Stimulated activated CD8-positive, alpha-beta memory T cell treated with anti-CD3 and anti-CD28 coated beads, Interleukin-12 subunit alpha, Interleukin-12 subunit beta, amount 100 ng/mL, for 1 hour (primary cell): ENCODE measurements at regions not wholly inside any gene's neighbourhood (a gene's known extent, or its start where the extent isn't known, plus 50 kb on each side); places are given as distances from the start of the nearest gene placed in this dataset.
"Not testable (repeated sequence)": the region's sequence is repeated elsewhere in the genome, so short reads cannot be mapped to it uniquely, and the experiment has no call there.

Source experiments
- DNase-seq: peaks from one replicate; pipeline ENCODE4 v3.0.0-alpha.2; 2020; ENCODE audit warnings: low read depth

DNA sequence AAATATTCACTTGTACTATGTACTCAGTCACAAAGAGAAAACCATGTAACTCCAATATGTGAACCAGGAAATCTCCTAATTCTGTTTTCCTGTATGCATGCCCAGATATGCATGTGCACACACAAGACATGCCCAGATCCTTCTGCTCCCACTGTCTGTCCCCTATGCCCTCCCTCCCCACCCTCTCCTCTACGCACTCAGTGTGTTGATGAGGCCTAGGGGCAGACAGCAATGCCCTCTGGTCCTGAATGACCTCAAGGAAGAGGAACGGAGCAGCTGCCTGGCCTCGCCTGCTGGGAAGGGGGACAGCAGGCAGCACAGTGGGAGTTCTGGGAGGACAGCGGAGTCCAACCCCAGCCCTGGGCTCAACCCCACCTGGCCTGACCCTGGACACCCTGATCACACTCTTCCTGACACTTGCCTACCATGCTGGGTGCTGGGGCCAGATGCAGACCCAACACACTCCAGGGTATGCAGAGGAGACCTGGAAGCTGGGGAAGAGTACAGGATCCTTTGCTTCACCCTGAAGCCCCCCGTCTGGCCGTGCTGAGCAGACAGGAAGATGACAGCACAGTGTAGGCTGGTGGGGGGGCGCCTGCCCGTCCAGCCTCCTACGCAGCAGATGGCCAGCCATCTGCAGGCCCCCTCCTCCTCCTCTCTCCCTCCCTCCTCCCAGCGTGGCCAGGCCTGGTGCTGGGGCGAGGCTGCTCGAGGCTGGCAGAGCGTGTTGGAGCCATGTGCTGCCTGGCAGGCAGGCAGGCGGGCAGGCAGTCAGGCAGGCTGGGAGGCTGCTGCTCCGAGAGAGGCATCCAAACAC is 106.6 kb upstream of the NCOR2 start:
- DNase-seq, result no peak

DNA sequence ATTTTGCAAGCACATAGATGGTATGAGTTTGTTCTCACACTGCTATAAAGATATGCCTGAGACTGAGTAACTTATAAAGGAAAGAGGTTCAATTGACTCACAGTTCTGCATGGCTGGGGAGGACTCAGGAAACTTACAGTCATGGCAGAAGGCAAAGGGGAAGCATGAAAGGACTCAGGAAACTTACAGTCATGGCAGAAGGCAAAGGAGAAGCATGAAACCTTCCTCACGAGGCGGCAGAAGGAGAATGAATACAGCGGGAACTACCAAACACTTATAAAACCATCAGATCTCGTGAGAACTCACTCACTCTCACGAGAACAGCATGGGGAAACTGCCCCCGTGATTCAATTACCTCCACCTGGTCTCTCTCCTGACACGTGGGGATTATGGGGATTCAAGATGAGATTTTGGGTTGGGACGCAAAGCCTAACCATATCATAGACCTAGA is 101.9 kb upstream of the NCOR2 start:
- not testable (repeated sequence) for DNase-seq

DNA sequence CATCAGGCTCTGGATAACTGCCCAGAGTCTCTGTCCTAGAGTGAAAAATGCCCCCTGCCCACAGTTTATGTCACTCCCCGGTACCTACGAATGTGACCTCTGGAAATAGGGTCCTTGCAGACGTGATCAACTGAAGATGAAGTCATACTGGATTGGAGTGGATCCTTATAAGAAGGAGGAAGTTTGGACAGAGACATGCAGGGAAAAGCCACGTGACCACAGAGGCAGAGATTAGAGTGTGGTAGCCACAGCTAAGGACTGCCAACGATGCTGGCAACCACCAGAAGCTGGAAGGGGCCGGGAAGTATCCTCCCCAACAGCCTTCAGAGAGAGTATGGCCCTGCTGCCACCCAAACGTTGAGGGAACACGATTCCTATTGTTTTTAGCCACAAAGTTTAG is 101.2 kb upstream of the NCOR2 start:
- no peak for DNase-seq

DNA sequence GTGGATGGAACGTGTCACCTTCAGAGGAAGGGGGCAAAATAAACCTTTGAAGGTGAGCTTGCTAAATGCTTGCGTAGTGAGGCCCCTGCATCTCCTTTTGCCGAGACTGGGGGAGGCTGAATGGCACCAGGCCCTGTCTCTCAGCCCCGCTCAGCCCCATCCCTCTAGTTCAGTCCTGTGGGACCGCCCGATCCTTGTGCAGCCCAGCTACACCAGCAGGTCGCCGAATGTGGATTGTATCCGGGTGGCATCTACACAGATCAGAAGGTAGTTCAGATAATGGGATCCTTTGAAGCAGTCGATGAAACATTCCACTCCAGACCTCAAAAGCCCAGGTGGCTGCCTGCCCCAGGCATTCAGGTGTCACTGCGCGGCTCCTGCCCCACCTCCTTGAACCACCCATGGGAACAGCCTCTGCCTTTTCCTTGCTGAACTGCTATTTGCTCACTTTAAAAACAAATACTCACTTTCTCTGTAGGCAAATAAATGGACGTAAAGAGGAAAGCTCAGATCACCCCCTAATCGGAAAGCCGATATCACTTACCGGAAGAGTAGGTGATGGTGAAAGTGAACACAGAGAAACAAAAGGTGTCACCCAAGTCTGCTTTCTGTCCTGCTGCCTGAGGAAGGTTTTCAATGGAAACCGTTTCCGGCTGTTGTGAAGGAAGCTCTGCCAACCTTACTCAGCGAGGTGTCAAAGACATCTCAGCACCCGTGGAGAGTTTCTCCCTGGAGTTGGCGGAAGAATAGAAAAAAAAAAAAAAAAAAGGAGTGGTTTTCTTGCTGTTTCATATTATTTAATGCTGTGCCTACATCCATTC is 100.3 kb upstream of the NCOR2 start:
- DNase-seq, result no peak

DNA sequence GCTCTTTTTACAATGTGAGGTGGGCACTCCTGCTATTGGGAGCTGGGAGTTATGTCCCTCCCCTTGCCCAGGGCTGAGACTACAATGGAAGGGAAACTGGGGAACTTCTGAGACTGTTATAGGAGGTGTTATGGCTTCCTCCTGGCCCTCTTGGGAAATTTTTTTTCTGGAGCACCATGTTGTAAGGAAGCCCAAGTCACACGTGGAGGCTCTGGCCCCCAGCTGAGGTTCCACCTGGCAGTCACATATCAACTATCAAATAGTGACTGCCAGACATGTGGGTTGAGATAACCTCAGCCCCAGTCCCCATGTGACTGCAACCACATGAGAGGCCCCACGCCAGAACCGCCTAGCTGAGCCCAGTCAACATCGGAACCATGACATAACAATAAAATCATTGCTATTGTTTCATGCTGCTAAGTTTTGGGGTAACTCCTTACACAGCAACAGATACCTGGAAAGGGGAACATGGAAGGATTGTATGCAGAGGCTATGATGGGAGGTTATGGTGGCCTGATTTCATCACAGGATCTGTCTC is 99.4 kb upstream of the NCOR2 start:
- no peak for DNase-seq

DNA sequence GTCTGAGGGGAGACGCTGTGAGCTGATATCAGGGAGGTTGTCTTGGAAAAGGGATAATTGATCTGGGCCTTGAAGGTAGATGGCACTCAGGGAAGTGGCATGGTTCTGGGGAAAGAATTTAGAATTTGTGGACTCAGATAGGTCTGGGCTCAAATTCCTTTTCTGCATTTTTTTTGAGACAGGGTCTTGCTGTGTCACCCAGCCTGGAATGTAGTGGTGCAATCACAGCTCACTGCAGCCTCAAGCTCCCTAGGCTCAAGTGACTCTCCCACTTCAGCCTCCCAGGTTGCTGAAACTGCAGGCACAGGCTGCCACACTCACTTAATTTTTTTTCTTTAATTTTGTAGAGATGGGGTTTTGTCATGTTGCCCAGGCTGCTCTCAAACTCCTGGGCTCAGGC is 98.1 kb upstream of the NCOR2 start:
- no peak for DNase-seq

GRCh38 chr12:124664395-124665111 is 97.1 kb upstream of the NCOR2 start:
- no peak for DNase-seq

- DNase-seq, result no peak
These were observed 96.5 kb upstream of the NCOR2 start for GRCh38 chr12:124663771-124664366.

DNA sequence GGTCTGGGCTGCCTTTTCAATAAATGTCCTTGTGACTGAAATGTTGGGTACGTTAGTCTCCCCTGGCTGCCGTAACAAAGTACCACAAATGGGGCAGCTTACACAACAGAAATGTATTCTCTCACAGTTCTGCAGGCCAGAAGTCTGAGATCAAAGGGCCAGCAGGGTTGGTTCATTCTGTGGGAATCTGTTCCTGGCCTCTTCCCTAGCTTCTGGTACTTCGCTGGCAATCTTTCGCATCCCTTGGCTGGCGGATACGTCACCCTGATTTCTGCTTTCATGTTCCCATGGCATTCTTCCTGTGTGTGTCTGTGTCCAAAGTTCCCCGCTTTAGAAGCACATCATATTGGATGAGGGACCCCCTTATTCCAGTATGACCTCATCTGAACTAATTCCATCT is 95.8 kb upstream of the NCOR2 start:
- no peak for DNase-seq

DNA sequence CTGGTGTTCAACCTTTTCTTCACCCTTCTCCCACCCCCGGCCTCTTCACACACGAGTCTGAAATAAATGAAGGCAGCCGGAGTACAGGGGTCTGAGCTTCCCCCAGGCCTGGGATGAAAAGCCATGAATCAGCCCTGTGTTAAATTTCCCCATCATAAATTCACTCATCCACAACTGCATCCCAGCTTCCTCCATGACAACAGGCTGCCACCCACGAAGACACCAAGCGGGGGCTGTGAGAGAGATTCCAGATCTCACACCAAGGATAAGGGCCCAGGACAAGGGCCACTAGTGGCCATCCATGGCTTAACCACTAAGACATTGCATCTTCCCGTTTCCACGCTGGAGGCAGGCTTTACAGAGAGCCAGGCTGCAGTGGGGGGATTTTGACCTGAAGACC is 93.9 kb upstream of the NCOR2 start:
- DNase-seq, result no peak

DNA sequence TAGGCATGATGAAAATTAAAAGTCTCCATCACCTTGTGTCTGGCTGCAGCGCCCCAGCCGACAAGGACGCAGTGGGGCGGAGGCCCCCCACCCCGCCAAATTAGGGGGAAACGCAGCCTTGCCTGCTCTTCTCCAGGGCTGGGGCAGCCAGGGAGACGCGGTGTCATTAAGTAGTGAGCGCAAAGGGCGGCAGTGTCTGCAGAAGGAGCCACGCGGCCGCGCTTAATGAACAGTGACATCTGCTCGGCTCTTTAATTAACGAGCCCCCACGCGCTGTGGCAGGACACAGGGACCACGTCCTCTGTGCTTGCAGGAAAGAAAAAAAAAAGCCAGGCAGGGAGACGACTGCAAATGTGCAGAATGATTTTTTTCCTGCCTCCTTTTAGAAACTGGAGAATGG is 93.4 kb upstream of the NCOR2 start:
- no peak for DNase-seq

DNA sequence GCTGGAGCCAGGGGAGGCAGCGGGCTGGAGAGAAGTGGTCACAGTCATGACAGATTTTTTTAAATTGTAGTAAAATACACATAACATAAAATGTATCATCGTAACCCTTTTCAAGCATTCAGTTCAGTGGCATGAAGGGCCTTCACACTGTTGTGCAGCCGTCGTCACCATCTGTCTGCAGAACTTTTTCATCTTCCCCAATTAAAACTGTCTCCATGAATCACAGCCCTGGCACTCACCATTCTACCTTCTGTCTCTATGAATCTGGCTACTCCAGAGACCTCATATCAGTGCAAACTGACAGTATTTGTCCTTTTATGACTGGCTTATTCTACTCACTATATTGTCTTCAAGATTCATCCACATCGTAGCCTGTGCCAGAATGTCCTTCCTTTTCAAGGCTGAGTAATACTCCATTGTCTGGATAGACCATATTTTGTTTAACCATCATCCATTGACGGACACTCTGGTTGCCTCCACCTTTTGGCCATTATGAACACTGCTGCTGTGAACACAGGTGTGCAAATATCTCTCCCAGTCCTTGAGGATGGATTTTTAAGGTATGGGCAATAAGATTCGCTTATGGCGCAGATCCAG is 91.5 kb upstream of the NCOR2 start:
- no peak for DNase-seq

GRCh38 chr12:124658302-124658701 is 90.9 kb upstream of the NCOR2 start:
- DNase-seq, result no peak

DNA sequence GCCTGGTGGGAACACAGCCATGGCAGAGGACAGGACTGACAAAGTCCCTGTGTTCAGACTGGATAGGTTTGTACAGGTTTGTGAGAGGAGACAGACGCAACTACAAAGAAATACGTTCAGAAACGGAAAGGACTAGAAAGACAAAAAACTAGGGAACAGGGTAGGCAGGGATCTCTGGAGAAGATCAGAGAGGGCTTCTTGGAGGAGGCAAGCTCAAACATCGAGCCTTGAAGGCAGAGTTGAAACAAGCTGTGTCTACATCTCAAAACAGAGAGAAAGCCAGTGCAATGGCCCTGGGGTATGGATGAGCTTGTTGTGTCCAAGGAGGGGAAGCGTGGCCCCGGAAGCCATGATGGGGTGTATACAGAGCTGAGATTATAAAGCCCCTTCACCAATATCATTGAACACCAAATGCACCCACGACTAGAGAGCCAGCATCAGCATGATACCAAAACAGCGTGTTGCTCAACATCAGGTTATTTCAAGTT is 89.6 kb upstream of the NCOR2 start:
- no peak for DNase-seq

- no peak for DNase-seq
These were observed 88.5 kb upstream of the NCOR2 start for GRCh38 chr12:124655698-124656516.

- no peak for DNase-seq
These were observed 87.8 kb upstream of the NCOR2 start for GRCh38 chr12:124655048-124655697.

- DNase-seq, result no peak
These were observed 87.2 kb upstream of the NCOR2 start for GRCh38 chr12:124654666-124655047.

DNA sequence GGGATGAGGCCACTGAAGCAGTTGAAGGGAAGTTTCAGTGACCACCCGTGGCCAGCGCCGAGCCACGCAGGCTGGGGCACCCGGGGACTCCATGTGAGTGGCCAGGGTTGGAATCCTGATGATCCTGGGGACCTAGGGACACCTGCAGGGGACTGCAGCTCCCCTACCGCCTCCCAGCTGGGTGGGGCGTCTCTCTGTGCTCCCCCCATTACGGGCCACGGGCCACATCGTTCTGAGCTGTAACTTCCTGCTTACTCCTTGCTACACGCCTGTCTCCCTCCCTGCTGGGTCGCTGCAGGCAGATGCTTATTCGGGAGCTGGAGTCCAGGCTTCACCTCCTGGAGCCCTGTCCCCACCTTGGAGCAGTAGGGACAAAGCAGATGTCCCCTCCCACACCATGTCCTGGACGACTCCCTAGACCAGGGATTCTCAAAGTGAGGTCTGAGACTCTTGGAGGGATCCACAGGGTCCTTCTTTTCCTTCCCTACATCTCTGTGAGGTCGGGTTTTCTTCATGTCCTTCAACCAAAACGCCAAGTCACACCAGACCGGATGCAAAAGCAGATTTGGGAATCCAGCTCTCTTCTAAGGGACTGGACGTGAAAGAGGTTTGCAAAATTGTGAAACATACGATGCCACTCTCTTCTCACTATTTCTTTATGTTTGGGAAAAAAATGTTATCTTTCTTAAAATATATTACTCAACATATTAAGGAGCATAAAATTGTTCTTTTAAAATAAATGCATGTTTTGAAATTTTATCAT is 85.9 kb upstream of the NCOR2 start:
- no peak for DNase-seq

DNA sequence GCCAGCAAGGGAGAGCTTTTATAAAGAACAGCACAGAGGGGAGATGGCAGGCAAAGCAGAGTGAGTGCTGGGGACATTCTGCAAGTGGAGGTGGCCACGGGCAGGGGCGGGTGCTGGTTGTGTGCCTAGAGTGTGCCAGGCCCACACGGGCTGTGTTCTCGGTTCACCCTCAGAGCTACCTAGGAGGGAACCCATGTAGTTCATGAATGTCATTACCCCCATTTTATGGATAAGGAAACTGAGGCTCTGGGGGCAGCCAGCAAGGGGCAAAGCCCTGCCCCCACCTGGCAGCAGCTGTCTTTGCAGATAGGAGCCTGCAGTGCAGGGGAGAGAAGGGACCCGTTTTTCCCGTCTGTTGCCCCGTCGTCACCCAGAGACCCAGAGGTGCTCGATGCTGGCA is 85.2 kb upstream of the NCOR2 start:
- DNase-seq, result no peak
